HG02571 (cell line): ENCODE measurements at regions not wholly inside any gene's neighbourhood (a gene's known extent, or its start where the extent isn't known, plus 50 kb on each side); places are given as distances from the start of the nearest gene placed in this dataset.
A peak's percentile ranks its signal among the peaks of the same experiment; 100 is the strongest.

Experiments used
- ATAC-seq: cut with Tn5 transposase; IDR thresholded peaks from one replicate; pipeline ENCODE4 v1.9.1; 2021; ENCODE audit warnings: mild to moderate bottlenecking, moderate library complexity; ENCODE audit not compliant: unreplicated experiment

DNA sequence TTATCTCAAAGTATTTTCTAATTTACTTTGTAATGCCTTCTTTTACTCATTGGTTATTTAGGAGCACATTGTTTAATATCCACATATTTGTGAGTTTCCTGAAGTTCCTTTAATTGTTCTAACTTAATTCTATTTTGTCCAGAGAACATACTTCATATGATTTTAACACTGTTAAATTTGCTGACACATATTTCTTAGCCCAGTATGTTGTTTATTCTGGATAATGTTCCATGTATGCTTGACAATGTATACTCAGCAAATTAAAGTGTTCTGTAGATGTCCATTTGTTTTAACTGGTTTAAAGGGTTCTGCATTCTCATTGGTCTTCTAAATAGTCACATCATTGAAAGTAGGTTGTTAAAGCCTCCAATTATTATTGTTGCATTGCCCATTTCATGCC, 643.7 kb upstream of the NR5A2 start:
- ATAC-seq = no peak

DNA sequence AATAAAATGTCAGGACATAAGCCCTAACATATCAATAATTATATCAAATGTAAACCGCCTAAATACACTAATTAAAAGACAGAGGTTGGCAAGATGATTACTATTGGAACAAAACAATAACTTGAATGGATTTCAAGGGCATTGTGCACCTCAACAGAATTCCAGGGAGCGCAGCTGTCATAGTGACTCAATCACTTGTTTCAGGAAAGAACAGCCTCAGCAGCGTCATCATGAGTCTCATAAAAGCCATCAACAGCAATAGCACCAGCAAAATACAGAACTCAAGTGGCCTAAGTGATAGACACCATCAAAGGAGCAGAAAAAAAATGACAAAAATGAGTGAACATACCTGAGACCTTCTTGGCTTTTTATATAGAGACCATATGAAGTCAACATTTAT, 632.7 kb upstream of the NR5A2 start:
- no peak for ATAC-seq

DNA sequence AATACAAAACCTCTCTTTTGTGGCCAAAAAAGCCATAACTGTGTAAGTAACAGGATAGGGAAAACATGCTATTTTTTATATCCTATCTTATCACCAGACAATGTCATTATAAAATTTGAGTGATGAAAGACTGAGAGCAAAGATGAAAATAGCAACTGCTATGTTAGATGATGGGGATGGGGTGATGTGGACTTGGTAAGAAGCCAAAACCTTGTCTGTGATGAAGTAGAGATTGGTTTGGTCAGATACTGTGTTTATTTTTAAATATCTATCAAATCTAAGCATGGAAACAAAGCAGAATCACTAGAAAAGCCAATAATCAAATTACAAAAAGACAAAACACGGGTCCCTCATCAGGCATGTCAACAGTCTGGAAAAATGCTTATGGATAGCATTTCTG, 631.1 kb upstream of the NR5A2 start:
- ATAC-seq = no peak

DNA sequence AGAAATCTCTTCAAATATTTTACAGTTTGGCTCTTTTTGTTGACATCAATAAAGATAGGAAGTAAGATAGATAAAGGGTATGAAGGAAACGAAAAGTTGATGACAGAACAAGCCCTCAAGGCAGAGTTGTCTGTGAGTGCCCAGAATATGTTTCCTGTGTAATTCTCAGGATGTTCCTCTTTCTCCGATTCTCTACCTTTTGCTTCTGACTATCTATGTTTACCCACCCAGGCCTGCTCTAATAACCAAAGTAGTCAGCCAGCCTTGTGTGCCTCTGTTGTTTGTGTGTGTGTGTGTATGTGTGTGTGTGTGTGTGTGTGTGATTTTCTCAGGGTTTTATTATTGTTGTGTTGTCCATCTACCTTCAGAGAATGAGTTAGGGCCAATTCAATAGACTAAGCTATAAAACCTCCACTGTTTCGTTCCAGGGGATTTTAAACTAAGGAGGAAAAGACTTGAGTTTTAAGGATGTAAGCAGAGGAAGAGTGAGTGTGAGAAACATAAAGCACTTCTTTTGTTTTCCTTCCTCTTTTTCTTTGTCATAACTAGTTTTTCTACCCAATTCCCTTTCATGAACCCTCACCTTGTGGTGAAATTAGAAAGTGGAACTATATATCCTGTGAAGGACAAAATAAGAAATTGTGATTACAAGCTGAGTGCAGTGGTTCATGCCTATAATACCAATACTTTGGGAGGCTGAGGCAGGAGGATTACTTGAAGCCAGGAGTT, 627.4 kb upstream of the NR5A2 start:
- ATAC-seq = peak; percentile 62

DNA sequence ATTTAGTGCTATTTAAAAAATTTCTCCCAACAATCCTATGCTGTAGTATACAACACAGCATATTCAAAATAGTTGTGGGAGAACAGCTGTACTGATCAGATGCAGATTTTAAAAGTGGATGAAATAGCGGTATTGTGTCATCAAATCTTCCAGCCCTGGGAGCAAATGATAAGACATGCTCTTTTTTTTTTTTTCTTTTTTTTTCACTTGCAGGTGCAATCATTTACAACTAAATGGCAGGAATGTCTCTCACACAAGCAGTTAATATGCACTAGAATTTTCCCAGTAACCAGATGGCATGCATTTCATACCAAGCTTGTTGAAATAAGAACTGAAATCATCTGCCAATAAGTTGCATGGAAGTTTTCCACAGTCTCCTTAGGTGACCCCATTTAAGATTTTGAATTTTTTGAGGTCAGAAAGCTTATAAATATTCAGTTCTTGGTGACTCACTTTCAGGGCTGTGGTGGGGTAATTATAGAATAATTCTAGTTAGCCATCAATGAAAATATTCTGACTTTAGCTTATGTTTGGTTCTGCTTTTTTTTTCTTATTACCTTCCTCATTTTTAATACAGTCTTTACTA, 623.9 kb upstream of the NR5A2 start:
- ATAC-seq = no peak

DNA sequence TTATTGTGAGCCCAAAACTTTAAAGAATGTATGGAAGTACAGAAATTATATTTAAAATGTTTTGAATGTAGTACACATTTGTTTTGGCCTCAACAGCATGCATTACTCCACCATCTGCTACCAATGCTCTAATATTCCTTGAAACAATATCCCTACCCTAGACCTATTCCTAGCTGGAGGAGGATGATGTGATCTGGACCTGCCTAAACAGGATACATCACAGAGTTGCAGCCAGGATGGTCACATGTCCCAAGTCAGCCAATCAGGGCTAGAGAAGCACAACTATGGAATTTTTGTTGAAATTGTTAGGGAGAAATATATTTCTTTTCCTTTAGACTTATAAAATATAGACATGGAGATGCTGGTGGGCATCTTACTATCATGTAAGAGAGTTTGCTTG, 623.3 kb upstream of the NR5A2 start:
- no peak for ATAC-seq

DNA sequence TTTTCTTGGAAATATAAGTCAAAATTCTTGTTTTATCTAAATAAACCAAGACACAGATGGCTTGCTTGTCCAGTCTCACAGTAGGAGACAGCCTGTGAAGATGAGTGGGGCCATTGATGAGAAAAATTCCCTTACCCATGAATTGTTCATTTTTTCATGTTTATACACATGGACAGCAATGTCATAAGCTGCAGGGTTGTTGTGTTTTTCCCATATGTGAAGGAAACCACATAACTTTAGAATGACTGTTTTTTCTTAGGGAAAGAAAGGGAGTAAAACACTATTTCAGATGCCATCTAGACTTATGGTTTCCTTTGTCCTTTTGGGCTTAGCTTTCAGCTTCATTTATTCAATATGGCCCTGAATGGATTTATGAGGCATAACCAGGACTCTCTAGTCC, 622.5 kb upstream of the NR5A2 start:
- no peak for ATAC-seq

DNA sequence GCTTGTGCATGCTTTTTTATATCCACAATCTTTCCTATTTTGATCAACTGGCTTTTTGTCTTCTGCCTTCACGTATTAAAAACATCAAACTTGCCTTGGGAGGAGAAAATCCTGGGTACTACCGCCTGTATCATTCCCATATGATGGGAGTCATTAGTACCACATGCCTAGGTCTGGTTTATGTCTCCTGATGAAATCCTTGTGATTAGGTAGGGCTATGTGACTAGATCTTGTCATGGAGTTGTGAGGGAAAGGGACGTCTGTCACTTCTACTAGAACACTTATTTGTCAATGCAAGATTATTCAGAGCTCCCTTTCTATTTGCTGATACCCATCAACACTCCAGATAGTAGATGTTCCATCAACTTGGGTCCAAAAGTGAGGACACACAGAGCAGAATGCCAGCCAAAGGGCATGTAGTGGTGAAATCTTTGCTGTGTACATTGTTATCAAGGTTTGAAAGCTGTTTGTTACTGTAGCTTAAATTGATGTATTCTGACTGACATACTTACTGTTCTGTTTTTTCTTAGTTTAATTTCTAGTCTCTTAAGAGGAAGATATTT, 621.8 kb upstream of the NR5A2 start:
- no peak for ATAC-seq

DNA sequence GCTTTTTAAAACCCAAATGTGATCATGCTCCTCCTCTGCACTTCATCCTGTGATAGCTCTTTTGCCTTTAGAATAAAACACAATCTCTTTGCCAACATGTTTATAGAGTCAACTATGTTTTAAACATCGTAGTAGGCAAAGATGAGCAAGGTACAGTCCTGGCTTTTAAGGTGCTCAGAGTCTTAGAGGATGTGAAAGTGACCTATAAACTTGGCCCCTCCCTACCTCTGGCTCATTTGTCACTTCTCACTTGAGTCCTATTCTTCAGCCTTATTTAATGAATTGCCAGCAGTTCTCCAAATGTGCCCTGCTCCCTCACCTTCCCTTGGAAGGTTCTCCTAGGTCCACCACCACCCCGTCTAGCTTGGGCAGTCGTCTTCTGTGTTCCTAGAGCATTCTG, 617.0 kb upstream of the NR5A2 start:
- no peak for ATAC-seq

DNA sequence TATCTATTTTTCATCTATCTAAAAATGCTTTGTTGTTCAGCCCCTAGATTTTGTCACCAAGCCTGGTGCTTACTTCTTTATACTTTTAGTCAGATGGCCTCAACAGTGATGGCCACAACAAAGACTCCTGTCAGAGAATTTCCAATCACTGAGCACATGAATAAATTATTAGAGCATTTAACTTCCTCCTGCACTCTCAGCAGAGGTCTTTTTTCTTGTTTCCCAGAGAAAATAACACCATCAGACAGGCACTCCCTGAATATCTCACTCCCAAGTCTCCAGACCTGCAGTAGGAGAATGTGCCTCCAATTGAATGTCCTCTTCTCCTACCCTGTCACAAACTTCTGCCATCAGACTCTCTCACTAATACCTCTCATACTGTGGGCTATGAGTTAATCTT, 616.0 kb upstream of the NR5A2 start:
- ATAC-seq = no peak

DNA sequence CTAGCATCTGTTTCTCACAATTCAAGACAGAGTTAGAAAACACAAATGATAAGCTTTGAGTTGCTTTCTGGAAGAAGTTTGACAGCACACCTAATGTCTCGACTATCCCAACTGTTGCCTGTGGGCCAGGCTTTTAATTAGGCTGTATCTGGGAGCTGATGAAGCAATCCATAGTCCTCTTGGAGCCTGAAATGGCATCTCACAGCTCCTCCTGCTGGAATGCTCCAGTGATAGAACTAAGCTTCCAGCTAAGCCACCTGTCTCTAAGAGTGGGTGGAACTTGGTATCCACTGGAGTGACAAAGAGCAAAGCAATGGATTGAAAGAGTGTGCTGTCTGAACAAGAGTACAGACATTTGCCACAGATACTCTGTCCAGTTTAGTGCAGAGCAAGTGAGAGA, 605.3 kb upstream of the NR5A2 start:
- no peak for ATAC-seq

DNA sequence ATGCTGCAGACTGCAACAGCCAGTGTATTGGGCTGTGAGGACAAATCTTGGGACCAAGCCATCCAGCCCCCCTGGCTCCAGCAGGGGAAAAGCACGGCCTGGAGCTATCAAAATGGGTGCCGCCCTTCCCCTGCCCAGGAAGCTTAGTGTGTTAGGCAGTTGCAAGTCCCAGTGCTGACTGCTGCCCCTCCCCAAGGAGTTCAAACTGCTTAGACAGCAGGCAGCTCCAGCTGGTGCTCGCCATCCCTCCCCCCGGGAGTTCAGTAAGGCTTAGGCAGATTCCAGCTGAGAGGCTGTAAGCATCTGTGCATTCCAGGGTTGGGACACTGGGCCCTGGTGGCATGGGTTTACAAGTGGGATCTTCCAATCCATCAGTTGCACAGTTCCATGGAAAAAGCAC, 579.6 kb upstream of the NR5A2 start:
- no peak for ATAC-seq

DNA sequence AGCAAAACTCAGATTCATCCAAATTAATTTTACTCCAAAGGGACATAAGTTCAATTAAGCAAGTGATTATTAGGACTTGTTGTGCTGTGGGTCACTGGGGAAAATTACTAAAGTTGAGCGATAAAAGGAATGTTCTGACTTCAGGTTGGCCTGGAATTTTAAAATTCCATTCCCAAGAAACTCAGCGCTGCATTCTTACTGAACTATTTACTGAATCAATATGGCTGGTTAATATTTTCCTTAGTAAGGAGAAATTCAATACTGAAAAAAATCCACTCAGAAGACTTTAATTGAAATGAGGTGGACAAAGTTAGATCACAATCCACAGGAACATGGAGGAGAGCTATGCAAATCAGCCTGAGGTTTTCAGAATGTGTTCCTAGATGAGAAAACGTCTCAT, 578.9 kb upstream of the NR5A2 start:
- ATAC-seq = no peak

DNA sequence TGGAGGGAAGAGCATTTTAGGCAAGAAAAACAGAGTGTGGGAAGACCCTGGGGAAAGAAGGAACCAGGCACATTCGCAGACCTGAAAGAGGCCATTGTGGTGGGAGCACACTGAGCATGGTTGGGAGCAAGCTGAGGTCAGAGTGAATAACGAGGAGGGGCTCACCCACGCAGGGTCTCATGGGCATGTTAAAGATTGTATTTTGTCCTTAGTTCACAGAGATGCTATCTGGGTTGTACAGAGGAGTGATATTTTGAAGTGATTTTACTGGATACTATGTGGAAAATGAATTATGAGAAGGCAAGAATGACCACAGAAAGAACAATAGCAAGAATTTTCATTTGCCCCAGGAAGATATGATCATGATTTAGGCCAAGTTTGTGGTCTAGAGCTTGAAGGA, 578.3 kb upstream of the NR5A2 start:
- ATAC-seq = no peak

DNA sequence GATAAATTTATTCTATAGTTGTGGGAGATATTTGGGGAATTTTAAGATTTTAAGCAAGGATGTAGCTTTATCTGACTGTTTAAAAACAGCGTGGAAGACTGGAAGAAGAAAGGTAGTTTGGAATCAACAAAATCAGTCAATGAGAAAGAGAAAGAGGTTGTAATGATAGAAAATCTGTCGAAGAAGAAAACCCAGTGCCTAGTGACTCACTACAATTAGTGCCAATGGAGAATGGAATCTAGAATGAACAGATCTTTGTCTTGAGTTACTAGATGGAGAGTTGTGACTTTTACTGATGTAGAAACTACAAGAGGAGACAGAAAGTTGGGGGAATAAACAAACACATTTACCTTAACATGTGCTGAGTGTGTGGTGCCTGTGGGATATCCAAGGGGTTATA, 577.8 kb upstream of the NR5A2 start:
- no peak for ATAC-seq

DNA sequence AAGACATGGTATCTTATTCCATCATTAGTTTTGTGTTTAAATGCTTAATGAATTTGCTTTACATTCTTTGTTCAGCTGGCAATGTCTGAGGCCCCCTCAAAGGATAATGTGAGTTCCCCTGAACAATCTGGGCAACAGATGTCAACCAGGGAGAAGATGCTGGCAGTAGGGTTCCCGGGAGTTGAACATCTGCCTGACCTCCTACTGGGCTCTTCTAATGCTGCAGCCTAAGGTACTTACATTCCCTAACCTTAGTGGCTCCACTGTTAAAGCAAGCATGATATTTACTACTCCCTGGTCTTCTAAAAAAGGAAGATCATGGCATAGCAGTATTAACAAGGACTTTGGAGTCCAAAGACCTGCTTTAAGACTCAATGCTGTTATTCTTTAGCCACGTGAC, 574.9 kb upstream of the NR5A2 start:
- ATAC-seq = no peak

DNA sequence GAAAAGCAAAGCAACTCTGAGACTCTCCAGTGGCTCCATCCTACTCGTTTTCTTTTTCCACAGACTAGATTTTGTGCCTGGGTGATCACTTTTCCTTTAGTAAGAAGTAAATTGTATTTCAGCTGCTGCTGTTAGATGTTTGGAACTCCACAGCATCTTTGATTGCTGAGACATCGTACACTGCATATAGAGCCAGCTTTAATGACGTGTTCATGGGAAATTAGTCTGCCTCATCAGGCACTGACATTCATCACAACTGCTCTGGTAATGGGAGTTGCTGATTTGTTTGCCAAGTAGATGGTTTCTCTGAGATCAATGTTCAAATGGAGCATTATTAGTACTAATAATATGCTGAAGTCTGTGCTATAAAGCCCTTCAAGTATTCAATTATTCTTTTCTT, 573.8 kb upstream of the NR5A2 start:
- no peak for ATAC-seq

DNA sequence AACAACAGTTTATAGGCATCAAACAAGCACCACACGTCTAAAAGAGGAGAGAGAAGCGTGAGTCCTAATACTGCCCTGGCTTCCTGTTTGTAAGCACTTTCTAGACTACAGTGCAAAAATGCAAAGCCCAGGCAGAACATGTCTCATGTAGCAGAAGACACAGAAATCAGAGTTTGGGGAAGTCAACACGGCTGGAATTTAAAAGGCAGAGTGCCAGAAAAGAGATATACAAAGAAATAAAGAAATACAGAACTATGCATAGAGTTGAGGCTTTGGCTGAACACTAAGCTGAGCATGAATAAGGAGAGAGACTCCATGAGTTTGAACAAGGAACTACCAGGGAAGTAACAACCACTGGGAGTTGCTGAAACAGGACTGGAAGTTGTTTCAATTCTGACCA, 566.6 kb upstream of the NR5A2 start:
- no peak for ATAC-seq

DNA sequence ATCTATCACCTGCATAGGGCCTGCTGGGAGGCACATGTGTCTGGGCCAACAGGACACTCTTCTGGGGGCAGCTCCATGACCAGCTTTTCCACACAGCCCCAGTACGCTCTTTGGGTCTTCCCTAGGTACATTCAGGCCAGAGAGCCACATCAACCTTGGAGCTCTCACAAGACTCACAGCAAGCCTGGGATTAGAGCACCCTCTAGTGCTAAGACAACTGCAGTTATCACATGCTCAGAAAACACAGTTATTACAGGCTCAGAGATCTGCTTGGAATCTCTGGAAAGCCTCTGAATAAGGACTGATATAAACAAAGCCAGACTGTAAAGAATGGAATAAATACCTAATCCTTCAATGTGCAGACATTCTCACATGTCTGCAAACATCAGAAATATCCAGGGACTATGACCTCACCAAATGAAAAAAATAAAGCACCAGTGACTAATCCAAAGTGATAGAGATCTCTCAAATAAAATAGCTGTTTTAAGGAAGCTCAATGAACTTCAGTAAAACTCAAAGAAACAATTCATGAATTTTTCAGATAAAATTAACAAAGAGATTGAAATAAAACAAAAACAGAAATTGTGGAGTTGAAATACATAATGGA, 563.9 kb upstream of the NR5A2 start:
- ATAC-seq = peak; percentile 62

DNA sequence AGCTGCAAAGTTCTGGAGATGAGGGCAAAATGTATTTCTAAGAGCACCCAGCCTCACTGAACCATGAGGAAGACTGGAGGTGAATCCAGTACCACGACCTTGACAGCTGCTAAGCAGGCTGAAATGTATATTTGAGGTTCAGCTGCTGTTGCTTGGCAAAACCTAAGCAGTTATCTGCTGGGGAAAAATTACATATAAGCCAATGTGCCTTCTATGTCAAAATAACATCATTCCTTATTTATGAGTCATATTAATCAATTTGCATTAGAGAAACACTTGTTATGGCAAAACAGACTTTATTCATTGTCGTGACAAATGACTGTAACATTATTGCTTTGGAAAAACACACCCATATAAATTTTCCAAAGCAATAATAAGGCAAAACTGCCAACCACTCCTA, 560.5 kb upstream of the NR5A2 start:
- no peak for ATAC-seq

DNA sequence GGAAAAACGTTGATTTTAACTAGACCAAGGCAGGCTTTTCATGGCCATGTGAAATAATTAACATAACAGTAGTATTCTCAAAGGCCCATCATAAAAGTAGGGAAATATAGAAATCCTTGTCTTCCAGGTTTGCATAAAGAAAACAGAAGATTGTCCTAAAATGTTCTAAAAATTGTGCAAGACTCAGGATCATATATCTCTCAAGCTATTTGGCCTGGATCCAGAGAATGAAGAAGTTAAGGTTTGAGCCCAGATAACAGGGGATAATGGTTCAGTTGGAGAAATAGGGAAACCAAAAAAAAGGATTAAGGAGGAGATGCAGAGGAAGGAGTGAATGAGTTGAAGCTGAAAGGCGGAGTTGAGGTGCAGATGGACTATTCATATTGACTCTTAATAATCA, 555.5 kb upstream of the NR5A2 start:
- ATAC-seq = no peak

DNA sequence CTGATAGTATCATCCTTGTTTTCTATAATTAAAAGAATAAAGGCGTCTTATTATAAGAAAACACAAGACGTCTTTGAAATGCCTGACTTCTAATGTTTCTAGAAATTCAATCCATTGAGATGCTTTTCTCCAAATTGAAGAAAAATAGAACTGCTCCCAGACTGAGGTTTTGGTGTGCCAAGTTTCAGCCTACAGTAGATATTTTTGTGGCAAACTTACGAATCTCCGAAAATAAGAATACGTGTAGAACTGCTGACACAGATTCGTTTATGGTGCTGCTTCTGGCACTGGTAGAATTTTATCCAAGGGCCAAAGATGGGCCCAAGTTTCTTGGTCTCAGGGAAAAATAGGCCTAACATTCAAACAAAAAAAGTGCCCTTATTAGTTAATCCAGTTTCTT, 554.5 kb upstream of the NR5A2 start:
- no peak for ATAC-seq
